Activated CD4-positive, alpha-beta T cell treated with anti-CD3 and anti-CD28 coated beads for 36 hours (primary cell): ENCODE measurements at regions not wholly inside any gene's neighbourhood (a gene's known extent, or its start where the extent isn't known, plus 50 kb on each side); places are given as distances from the start of the nearest gene placed in this dataset.

ENCODE experiments used
- ATAC-seq: fragments of 200-7000 bp; cut with Tn5 transposase; one replicate; pipeline ENCODE4 v1.10.0; 2021; ENCODE audit warnings: mild to moderate bottlenecking, moderate library complexity
- CTCF ChIA-PET: fragments of 350-600 bp; sonication (Branson Sonifier 250); formaldehyde crosslinking; loops from one replicate; lab custom pipeline; 2021; ENCODE audit warnings: antibody characterized with exemption; lab: Charles Lee
- POLR2A ChIA-PET: fragments of 350-600 bp; sonication (Branson Sonifier 250); formaldehyde crosslinking; loops from one replicate; lab custom pipeline; 2021; ENCODE audit warnings: antibody characterized with exemption, inconsistent platforms; lab: Charles Lee
- DNase-seq: peaks from one replicate; pipeline ENCODE4 v3.0.0-alpha.2; 2020
- H3K27ac Mint-ChIP-seq: one replicate; pipeline ENCODE4 v1.8.0; 2021; ENCODE audit warnings: mixed read lengths
- H3K27me3 Mint-ChIP-seq: one replicate; pipeline ENCODE4 v1.8.0; 2021; ENCODE audit warnings: mixed read lengths
- H3K36me3 Mint-ChIP-seq: one replicate; pipeline ENCODE4 v1.8.0; 2021; ENCODE audit warnings: low read depth, mixed read lengths
- H3K4me1 Mint-ChIP-seq: one replicate; pipeline ENCODE4 v1.8.0; 2021; ENCODE audit warnings: mixed read lengths
- H3K4me3 Mint-ChIP-seq: one replicate; pipeline ENCODE4 v1.8.0; 2021; ENCODE audit warnings: mild to moderate bottlenecking, moderate library complexity, mixed read lengths
- H3K9me3 Mint-ChIP-seq: one replicate; pipeline ENCODE4 v1.8.0; 2021; ENCODE audit warnings: low read depth, mixed read lengths
- intact Hi-C, 2 experiments: fragments of 100-400 bp; cut with DNase I in 1 of 2; cut with micrococcal nuclease in 1 of 2; formaldehyde crosslinking; loops; one replicate each; pipeline versions ENCODE4 v1.14.2 to v1.15.1; 2022 to 2024; cut with DNase I, micrococcal nuclease

DNA sequence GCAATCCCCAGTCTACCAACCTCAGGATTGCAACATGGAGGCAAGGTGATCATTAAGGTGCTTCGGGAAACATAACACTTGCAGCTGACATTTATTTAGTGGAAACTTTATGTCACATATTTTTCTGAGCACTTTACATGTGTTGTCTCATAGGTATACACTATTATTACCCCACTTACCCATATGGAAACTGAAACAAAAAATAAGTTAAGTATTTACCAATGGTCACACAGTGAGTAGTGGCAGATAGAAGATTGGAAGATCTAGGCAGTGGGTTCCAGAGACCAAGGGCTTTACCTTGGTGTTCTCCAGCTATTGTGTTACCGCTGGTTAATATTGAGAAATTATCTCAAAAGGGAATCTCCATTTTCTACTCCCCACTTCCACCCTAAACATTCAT is 1279.1 kb upstream of the SORCS1 start:
- CTCF ChIA-PET = no interaction called here
- ATAC-seq (no peak), DNase-seq (no peak)
- no peaks in the 10 kb centered on the region for H3K36me3 Mint-ChIP-seq
- intact Hi-C loops = no loop called here
- H3K27ac Mint-ChIP-seq = no peak overlapping the region
- H3K4me3 Mint-ChIP-seq = no peak overlapping the region
- no peaks in the 10 kb centered on the region for H3K27me3 Mint-ChIP-seq
- POLR2A ChIA-PET = no interaction called here
- peaks cover 2% of the 10 kb centered on the region for H3K9me3 Mint-ChIP-seq
- no peaks in the 10 kb centered on the region for H3K4me1 Mint-ChIP-seq

DNA sequence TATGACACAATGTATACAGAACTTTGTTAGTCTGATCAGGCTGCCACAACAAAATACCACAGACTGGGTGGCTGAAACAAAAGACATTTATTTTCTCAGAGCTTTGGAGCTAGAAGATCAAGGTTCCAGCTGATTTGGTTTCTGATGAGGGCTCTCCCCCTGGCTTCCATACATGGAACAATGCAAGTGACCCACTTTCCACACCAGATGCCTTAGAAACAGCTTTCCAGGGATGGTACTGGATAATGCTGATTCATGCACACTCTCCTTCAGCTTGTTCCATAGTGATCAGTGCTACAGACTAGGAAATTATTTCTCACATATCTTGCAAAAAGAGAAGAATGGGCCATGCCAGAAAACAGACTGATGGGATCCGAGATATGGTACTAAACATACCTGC is 1274.9 kb upstream of the SORCS1 start:
- ATAC-seq = no peak
- no peak overlapping the region for H3K27ac Mint-ChIP-seq
- H3K4me3 Mint-ChIP-seq = no peak overlapping the region
- CTCF ChIA-PET = no interaction called here
- H3K36me3 Mint-ChIP-seq = no peaks in the 10 kb centered on the region
- H3K27me3 Mint-ChIP-seq = no peaks in the 10 kb centered on the region
- H3K4me1 Mint-ChIP-seq = no peaks in the 10 kb centered on the region
- intact Hi-C loops = no loop called here
- DNase-seq = no peak
- POLR2A ChIA-PET = no interaction called here
- H3K9me3 Mint-ChIP-seq = peaks cover 2% of the 10 kb centered on the region

DNA sequence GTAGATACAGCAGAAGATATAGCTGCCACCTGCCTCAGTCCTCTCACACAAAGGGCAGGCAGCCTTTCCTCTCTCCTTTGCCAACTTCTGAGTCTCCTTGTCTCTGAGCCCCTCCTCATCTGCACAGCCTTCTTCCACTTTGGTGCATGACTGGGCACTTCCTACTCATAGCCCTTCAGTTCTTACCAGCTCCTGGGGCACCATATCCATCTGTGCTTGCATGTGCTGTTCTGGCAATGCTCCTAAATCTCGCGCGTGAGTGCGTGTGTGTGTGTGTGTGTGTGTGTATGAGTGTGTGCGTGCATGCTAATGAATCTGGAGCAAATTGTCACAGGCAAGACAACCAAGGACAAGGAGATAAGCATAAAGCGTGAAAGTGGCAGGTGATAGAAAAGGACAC is 1271.6 kb upstream of the SORCS1 start:
- H3K36me3 Mint-ChIP-seq = no peaks in the 10 kb centered on the region

DNA sequence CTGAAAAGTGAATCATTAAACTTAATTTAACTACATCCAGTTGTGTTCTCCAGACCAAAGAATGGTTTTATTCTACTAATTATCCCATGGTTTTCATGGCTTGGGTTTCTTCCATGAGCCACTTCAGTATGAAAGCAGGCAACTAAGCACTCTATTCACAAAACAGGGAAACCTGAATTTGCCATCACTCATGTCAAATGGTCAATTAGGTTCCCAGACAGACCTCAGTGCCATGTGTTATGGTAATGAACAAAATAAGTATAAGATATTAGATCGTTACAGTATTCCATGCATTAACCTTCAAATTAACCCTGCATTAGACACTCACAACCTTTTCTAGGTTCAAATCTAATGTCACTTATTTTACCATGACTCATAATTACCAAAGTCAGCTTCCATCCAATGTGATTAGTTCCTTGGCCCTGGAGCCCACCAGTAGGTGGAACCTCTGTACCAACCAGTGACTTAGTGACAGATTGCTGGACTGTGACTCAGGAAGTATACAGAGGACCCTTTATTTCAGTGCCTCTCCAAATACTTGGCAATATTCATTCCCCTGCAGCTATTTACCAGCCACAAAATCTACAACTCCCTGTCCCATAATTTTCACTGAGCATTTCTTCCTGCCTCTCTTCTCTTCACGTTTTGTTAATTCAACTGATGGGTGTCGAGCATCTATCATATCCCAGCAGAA is 1270.2 kb upstream of the SORCS1 start:
- POLR2A ChIA-PET = no interaction called here
- Mint-ChIP-seq H3K9me3 (peaks cover 2% of the 10 kb centered on the region), H3K27ac (no peak overlapping the region), H3K4me1 (no peaks in the 10 kb centered on the region), H3K4me3 (no peak overlapping the region), H3K27me3 (no peaks in the 10 kb centered on the region), H3K36me3 (no peaks in the 10 kb centered on the region)
- DNase-seq = no peak
- intact Hi-C loops = no loop called here
- CTCF ChIA-PET = no interaction called here
- no peak for ATAC-seq

More for the DNA sequence above, 1271.6 kb upstream of the SORCS1 start:
- no peak for ATAC-seq
- no peak overlapping the region for H3K4me3 Mint-ChIP-seq
- H3K9me3 Mint-ChIP-seq = peaks cover 4% of the 10 kb centered on the region
- intact Hi-C loops = no loop called here
- no peak for DNase-seq
- H3K4me1 Mint-ChIP-seq = no peaks in the 10 kb centered on the region
- no peak overlapping the region for H3K27ac Mint-ChIP-seq
- POLR2A ChIA-PET = no interaction called here
- CTCF ChIA-PET = interaction anchor here (0.9 kb wide), 1 partner anchor 17 kb away, joined by 3 read pairs; no protein-coding TSS in a partner anchor
- no peaks in the 10 kb centered on the region for H3K27me3 Mint-ChIP-seq

- H3K9me3 Mint-ChIP-seq = peaks cover 3% of the 10 kb centered on the region
- ChIA-PET POLR2A (no interaction called here), CTCF (interaction anchor here (1.3 kb wide), 1 partner anchor 11 kb away, joined by 3 read pairs; no protein-coding TSS in a partner anchor)
- H3K4me3 Mint-ChIP-seq = no peak overlapping the region
- H3K36me3 Mint-ChIP-seq = no peaks in the 10 kb centered on the region
- intact Hi-C loops = no loop called here
- H3K27ac Mint-ChIP-seq = no peak overlapping the region
- DNase-seq (no peak), ATAC-seq (no peak)
- no peaks in the 10 kb centered on the region for H3K27me3 Mint-ChIP-seq
- H3K4me1 Mint-ChIP-seq = no peaks in the 10 kb centered on the region
These were observed 1262.6 kb upstream of the SORCS1 start for GRCh38 chr10:108427146-108427545.

DNA sequence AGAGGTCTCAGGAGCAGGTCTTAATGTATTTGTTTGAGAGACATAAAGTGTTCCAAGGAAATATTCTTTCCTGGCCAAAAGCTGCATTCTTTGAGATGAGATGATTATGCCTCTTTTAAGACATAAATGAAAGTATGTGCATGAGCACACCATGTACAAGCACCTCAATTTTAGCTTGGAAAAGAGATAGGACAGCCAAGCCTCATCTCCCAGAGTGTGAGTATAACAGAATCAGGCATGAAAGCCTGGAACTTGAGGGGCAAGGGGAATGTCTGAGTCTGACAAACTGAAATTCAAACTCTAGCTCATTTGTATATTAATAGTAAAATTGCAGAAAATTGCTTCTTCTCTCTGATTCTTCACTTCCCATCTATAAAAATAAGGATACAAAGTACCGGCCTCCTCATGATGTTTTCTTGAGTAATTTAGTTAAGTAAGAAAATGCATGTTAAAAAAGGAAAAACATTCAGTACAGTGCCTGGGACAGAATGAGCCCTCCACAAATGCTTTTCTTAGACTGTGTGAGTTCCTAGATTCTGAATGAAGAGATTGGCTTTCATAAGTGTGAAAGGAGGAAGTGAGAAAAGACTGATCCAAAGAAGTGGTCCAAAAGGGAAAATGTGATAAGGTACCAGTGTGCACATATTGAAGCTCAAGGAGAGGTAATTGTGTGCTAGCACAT is 1260.9 kb upstream of the SORCS1 start:
- no peak overlapping the region for H3K27ac Mint-ChIP-seq
- CTCF ChIA-PET = no interaction called here
- ATAC-seq = no peak
- peaks cover 3% of the 10 kb centered on the region for H3K9me3 Mint-ChIP-seq
- POLR2A ChIA-PET = no interaction called here
- H3K27me3 Mint-ChIP-seq = no peaks in the 10 kb centered on the region
- DNase-seq = no peak
- no peaks in the 10 kb centered on the region for H3K4me1 Mint-ChIP-seq
- H3K36me3 Mint-ChIP-seq = no peaks in the 10 kb centered on the region
- no peak overlapping the region for H3K4me3 Mint-ChIP-seq
- intact Hi-C loops = no loop called here

- Mint-ChIP-seq H3K27me3 (no peaks in the 10 kb centered on the region), H3K4me3 (no peak overlapping the region), H3K27ac (no peak overlapping the region), H3K4me1 (no peaks in the 10 kb centered on the region), H3K36me3 (no peaks in the 10 kb centered on the region), H3K9me3 (peaks cover 3% of the 10 kb centered on the region)
- DNase-seq (no peak), ATAC-seq (no peak)
- CTCF ChIA-PET = interaction anchor here (0.6 kb wide), 1 partner anchor 1759 kb away, joined by 3 read pairs; no protein-coding TSS in a partner anchor
- POLR2A ChIA-PET = no interaction called here
- intact Hi-C loops = no loop called here
These were observed 1260.2 kb upstream of the SORCS1 start for GRCh38 chr10:108424656-108425055.

GRCh38 chr10:108422286-108422685 is 1257.8 kb upstream of the SORCS1 start:
- Mint-ChIP-seq H3K27ac (no peak overlapping the region), H3K4me3 (no peak overlapping the region), H3K9me3 (no peaks in the 10 kb centered on the region), H3K36me3 (no peaks in the 10 kb centered on the region), H3K4me1 (no peaks in the 10 kb centered on the region), H3K27me3 (no peaks in the 10 kb centered on the region)
- ATAC-seq (no peak), DNase-seq (no peak)
- intact Hi-C loops = no loop called here
- POLR2A ChIA-PET = no interaction called here
- CTCF ChIA-PET = interaction anchor here (0.6 kb wide), 1 partner anchor 1120 kb away, joined by 4 read pairs; no protein-coding TSS in a partner anchor

DNA sequence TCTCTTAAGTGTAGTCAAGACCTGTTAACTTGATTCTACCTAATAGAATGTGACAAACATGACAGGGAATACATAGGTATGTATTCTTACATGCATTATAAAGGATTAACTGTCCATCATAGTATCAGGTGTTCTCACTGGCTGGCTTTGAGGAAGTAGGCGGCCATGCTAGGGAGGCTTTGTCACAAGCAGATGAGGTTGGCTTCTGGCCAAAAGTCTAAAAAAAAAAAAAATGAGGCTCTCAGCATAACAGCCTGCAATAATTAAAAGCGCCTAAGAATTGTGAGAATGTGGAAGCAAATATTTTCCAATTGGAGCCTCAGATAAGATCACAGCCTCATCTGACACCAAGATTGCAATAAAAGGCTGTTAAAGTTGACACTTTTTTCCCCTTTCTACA is 1256.8 kb upstream of the SORCS1 start:
- CTCF ChIA-PET = no interaction called here

DNA sequence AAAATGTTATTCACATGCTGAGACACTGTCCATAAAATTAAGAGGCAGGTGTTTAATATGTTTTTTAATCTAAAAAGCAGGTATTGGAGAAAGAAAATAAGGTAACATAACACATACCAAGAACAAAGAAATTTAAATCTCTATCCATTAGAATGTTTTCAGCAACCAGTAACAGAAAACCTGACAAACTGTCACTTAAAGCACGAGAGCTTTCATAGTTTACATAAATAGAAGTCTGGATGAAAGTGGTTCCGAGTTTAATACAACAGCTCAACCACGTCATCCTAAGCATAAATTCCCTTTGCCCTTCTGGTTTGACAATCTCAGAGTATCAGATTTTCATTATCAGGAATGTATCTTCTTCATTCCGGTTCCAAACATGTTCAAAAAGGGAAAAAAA is 1249.4 kb upstream of the SORCS1 start:
- ATAC-seq (no peak), DNase-seq (no peak)
- Mint-ChIP-seq H3K27ac (no peak overlapping the region), H3K4me3 (no peak overlapping the region), H3K4me1 (no peaks in the 10 kb centered on the region), H3K36me3 (no peaks in the 10 kb centered on the region), H3K9me3 (peaks cover 2% of the 10 kb centered on the region), H3K27me3 (no peaks in the 10 kb centered on the region)
- POLR2A ChIA-PET = no interaction called here
- CTCF ChIA-PET = no interaction called here
- intact Hi-C loops = no loop called here

More for the DNA sequence above, 1256.8 kb upstream of the SORCS1 start:
- no peak for DNase-seq
- no peak overlapping the region for H3K4me3 Mint-ChIP-seq
- POLR2A ChIA-PET = no interaction called here
- no peak overlapping the region for H3K27ac Mint-ChIP-seq
- intact Hi-C loops = no loop called here
- H3K9me3 Mint-ChIP-seq = no peaks in the 10 kb centered on the region
- no peaks in the 10 kb centered on the region for H3K27me3 Mint-ChIP-seq
- no peaks in the 10 kb centered on the region for H3K36me3 Mint-ChIP-seq
- no peaks in the 10 kb centered on the region for H3K4me1 Mint-ChIP-seq
- ATAC-seq = no peak

- ChIA-PET POLR2A (no interaction called here), CTCF (no interaction called here)
- Mint-ChIP-seq H3K36me3 (no peaks in the 10 kb centered on the region), H3K4me1 (no peaks in the 10 kb centered on the region), H3K4me3 (no peak overlapping the region), H3K27me3 (no peaks in the 10 kb centered on the region), H3K27ac (no peak overlapping the region), H3K9me3 (peaks cover 2% of the 10 kb centered on the region)
- DNase-seq (no peak), ATAC-seq (no peak)
- intact Hi-C loops = no loop called here
These were observed 1247.8 kb upstream of the SORCS1 start for GRCh38 chr10:108412323-108412722.

DNA sequence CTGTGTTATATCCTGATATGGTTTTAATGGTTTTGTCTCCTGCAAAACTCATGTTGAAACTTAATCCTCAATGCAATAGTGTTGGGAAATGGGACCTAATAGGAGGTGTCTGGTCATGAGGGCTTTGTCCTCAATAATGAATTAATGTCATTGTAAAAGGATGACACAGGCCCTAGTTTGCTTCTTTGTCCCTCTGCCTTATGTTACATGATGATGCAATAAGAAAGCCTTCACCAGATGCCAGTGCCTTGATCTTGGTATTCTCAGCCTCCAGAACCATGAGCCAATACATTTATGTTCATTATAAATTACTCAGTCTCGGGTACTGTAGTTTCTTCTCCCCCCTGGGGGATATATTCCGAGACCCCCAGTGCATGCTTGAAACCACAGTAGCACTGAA is 1247.4 kb upstream of the SORCS1 start:
- DNase-seq (no peak), ATAC-seq (no peak)
- intact Hi-C loops = no loop called here
- ChIA-PET POLR2A (no interaction called here), CTCF (no interaction called here)
- H3K36me3 Mint-ChIP-seq = no peaks in the 10 kb centered on the region
- H3K27me3 Mint-ChIP-seq = no peaks in the 10 kb centered on the region
- no peak overlapping the region for H3K4me3 Mint-ChIP-seq
- no peaks in the 10 kb centered on the region for H3K4me1 Mint-ChIP-seq
- H3K9me3 Mint-ChIP-seq = peaks cover 2% of the 10 kb centered on the region
- no peak overlapping the region for H3K27ac Mint-ChIP-seq
